ENCODE measurements at regions not wholly inside any gene's neighbourhood (a gene's known extent, or its start where the extent isn't known, plus 50 kb on each side); places are given as distances from the start of the nearest gene placed in this dataset.

DNA sequence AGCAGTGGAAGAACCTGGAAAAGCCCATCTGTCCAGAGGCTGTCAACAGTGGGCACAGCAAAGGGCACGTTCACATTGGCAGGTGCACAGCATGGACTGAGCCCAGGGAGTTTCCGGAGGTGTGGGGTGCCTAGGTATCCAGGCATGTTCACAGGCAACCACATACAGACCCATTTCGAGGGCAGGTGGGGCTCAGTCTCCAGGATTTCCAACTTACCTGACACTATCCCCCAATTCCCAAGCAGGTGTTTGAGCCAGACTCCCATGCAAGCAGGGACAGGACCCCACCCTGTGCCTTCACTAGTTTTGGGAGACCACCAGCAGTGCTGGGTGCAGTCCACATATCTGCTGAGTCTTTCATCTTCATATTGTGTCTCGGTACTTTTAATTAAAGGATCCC lies 65.0 kb upstream of the IRF2BP2 start:
- Histone ChIP-seq H3K9me3 (ENCODE audit: control insufficient read depth, insufficient read depth, low read length) (no peaks in the 10 kb centered on the region), H3K27me3 (ENCODE audit: control insufficient read depth, insufficient read depth, low read length) (no peaks in the 10 kb centered on the region), H3K36me3 (ENCODE audit: control insufficient read depth, insufficient read depth, low read length) (no peaks in the 10 kb centered on the region), H3K4me3 (ENCODE audit: low read depth, low read length) (no peak overlapping the region), H3K9ac (ENCODE audit: low read depth, low read length) (no peak overlapping the region), H3K4me1 (ENCODE audit: control insufficient read depth, insufficient read depth, low read length) (no peaks in the 10 kb centered on the region)

DNA sequence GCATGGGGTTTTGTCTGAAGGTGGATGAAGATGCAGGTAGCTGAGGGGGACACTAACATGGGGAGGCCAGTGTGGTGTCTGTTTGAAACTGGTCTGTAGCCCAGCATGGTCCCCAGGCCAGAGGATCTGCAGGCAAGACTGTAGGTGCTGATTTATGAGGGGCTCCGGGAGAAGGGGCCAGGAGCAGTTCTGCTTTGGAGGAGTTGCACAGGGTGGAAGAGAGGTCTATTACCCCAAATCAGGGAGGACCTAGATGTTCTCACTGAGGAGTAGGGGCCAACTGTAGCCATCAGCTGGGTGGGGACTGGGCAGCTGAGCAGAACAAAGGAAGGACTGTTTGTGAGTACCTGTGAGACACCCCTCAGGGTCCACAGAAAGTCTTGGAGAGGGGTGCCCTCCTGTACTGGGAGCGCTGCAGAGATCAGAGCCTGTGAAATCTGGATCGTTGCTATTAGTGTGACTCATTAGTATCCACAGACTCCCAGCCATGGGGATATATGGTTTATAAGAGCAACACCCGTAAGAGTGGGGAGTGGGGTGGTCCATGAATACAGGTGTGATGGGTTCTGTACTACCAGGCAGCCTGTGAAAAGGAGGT lies 64.3 kb upstream of the IRF2BP2 start:
- Histone ChIP-seq H3K4me3 (ENCODE audit: low read depth, low read length) (no peak overlapping the region), H3K4me1 (ENCODE audit: control insufficient read depth, insufficient read depth, low read length) (no peaks in the 10 kb centered on the region), H3K27me3 (ENCODE audit: control insufficient read depth, insufficient read depth, low read length) (no peaks in the 10 kb centered on the region), H3K36me3 (ENCODE audit: control insufficient read depth, insufficient read depth, low read length) (no peaks in the 10 kb centered on the region), H3K9ac (ENCODE audit: low read depth, low read length) (no peak overlapping the region), H3K9me3 (ENCODE audit: control insufficient read depth, insufficient read depth, low read length) (no peaks in the 10 kb centered on the region)

DNA sequence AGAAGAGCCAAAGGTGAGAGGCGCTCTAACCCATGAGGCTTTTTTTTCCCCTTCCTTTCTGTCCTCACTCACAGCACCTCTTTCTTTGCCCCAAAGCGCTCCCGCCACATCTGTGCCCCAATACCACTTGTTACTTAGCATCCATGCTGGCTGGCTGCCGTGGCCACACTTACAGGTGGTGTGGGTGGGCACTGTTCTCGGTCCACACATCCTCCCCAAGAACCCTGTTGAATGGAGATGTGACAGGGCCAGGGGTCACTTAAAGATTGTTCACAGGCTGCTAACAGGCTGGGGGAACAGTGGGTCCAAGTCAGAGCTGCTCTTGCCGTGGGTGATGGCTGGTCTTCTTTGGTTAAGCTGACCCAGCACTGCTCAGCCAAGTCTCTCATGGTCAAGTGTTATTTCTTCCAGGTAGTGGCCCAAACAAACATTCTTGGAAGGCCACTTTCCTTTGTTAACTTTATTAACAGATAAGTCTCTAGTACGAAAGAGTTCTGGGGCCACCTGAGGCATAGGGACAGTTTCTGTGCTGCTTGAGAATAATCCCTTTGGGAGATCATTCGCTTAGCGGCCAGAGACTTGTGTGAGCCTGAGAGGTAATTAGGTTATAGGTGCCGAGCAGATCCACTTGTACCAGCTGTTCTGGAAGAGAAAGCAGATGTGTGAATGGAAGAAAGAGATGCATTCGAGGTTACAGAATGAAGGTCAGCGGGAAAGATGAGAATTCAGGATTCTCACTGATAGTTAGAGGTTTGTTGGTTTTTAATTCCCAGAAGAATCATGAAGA lies 62.6 kb upstream of the IRF2BP2 start:
- no peaks in the 10 kb centered on the region for H3K36me3 ChIP-seq (ENCODE audit: control insufficient read depth, insufficient read depth, low read length)
- H3K9me3 ChIP-seq (ENCODE audit: control insufficient read depth, insufficient read depth, low read length) = no peaks in the 10 kb centered on the region
- no peaks in the 10 kb centered on the region for H3K27me3 ChIP-seq (ENCODE audit: control insufficient read depth, insufficient read depth, low read length)
- no peak overlapping the region for H3K4me3 ChIP-seq (ENCODE audit: low read depth, low read length)
- H3K9ac ChIP-seq (ENCODE audit: low read depth, low read length) = no peak overlapping the region
- H3K4me1 ChIP-seq (ENCODE audit: control insufficient read depth, insufficient read depth, low read length) = no peaks in the 10 kb centered on the region

DNA sequence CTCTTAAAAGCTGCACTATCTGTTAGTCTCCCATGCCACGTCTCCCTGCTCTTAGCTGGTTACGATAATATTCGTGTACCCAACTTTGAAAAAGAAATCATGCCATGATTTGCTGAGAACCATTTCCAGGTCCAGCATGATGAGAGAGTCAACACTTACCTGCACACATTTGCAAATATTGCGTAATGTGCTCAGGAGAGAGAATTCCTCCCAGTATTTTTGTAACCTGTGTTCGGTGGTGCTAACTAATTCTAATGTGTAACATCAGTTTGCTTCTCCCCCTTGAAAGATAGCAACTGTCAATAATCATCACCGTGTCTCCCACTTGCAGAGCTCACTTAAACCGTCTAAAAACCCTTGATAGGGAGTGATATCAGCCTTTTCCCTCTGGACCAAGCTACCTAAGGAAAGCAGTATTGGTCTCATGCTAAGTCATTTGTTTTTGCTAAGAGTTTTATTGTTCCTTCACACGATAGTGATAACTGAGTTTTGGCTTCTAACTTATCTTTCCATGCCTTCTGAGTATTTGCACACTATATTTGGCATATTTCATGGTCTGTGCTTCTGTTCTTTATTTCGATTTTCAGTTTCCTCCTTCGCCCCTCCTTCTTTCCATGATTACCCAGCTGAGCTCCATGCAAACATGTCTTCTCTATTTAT lies 61.1 kb upstream of the IRF2BP2 start:
- Histone ChIP-seq H3K27me3 (ENCODE audit: control insufficient read depth, insufficient read depth, low read length) (no peaks in the 10 kb centered on the region), H3K36me3 (ENCODE audit: control insufficient read depth, insufficient read depth, low read length) (no peaks in the 10 kb centered on the region), H3K9me3 (ENCODE audit: control insufficient read depth, insufficient read depth, low read length) (no peaks in the 10 kb centered on the region), H3K4me3 (ENCODE audit: low read depth, low read length) (no peak overlapping the region), H3K4me1 (ENCODE audit: control insufficient read depth, insufficient read depth, low read length) (no peaks in the 10 kb centered on the region), H3K9ac (ENCODE audit: low read depth, low read length) (no peak overlapping the region)

DNA sequence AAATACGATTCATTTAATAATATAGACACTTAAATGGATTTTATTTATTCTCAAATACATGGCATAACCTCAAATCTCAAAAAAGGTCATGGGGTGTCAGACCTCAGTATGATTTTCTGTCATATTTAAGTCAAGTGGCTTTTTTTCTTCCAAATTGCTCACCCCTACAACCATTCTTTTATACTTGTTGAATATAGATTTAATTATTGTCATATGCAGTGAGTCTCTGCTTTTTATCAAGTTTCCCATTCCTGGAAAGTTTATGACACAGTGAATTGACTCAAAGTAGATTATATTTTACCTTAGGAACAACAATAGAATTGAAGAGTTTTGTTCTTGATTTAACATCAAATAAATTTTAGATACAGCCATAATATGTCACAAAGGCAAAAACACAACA lies 59.5 kb upstream of the IRF2BP2 start:
- Histone ChIP-seq H3K36me3 (ENCODE audit: control insufficient read depth, insufficient read depth, low read length) (no peaks in the 10 kb centered on the region), H3K4me3 (ENCODE audit: low read depth, low read length) (no peak overlapping the region), H3K4me1 (ENCODE audit: control insufficient read depth, insufficient read depth, low read length) (no peaks in the 10 kb centered on the region), H3K27me3 (ENCODE audit: control insufficient read depth, insufficient read depth, low read length) (no peaks in the 10 kb centered on the region), H3K9me3 (ENCODE audit: control insufficient read depth, insufficient read depth, low read length) (no peaks in the 10 kb centered on the region), H3K9ac (ENCODE audit: low read depth, low read length) (no peak overlapping the region)

DNA sequence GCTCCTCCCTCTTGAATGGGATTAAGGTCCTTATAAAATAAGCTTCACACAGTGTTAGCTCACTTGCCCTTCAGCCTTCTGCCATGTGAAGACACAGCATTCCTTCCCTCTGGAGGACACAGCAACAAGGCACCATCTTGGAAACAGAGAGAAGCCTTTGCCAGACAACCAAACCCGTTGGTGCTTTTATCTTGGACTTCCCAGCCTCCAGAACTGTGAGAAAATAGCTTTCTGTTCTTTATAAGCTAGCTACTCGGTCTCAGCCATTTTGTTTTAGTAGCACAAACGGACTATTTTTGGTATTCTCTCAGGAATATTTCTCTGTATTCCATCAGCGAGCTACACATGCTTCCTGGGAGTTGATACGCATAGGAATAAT lies 58.6 kb upstream of the IRF2BP2 start:
- Histone ChIP-seq H3K36me3 (ENCODE audit: control insufficient read depth, insufficient read depth, low read length) (no peaks in the 10 kb centered on the region), H3K9ac (ENCODE audit: low read depth, low read length) (no peak overlapping the region), H3K4me1 (ENCODE audit: control insufficient read depth, insufficient read depth, low read length) (no peaks in the 10 kb centered on the region), H3K27me3 (ENCODE audit: control insufficient read depth, insufficient read depth, low read length) (no peaks in the 10 kb centered on the region), H3K9me3 (ENCODE audit: control insufficient read depth, insufficient read depth, low read length) (no peaks in the 10 kb centered on the region), H3K4me3 (ENCODE audit: low read depth, low read length) (no peak overlapping the region)

DNA sequence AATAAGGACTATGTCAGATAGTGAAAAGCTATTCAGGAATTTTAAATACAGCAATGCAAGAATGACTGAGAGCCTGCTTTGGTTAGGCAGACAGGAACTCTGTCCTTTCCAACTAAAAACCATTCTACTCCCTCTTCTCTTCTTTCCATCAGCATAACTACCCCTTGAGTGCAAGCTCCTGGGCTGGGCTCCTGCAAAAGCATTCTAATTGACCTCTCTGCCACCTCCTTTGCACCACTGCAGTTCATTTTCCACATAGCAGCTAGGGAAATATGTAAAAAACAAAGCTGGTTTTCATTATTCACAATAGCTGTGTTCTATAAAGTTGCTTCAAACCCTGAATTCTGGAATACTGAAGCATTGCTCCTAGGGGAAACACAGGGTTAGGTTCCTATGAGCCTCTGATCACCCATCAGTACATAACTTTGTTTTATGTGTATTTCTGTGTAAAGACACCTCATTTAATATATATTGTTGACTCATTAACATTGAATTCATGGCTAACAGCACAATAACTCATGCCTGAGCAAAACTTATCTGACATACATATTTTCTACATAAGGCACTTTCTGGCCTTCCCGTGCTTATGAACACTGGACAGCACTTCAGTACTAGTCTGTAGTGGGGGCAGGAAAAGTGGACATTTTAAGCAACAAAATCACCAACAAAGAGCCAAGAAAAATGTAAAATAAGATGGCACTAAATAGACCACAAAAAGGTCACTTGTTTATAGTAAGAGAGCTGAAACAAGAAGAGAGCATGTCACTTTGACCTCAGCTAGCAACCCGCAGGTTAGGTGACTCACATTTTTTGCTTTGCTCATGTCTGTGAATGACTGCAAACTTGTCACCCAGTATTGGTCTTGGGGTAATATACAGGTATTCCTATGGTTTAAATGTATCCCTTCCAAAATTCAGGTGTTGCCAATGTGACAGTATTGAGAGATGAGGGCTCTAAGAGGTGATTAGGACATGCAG lies 57.9 kb upstream of the IRF2BP2 start:
- no peak overlapping the region for H3K4me3 ChIP-seq (ENCODE audit: low read depth, low read length)
- no peak overlapping the region for H3K9ac ChIP-seq (ENCODE audit: low read depth, low read length)
- H3K27me3 ChIP-seq (ENCODE audit: control insufficient read depth, insufficient read depth, low read length) = no peaks in the 10 kb centered on the region
- no peaks in the 10 kb centered on the region for H3K36me3 ChIP-seq (ENCODE audit: control insufficient read depth, insufficient read depth, low read length)
- no peaks in the 10 kb centered on the region for H3K9me3 ChIP-seq (ENCODE audit: control insufficient read depth, insufficient read depth, low read length)
- H3K4me1 ChIP-seq (ENCODE audit: control insufficient read depth, insufficient read depth, low read length) = no peaks in the 10 kb centered on the region

DNA sequence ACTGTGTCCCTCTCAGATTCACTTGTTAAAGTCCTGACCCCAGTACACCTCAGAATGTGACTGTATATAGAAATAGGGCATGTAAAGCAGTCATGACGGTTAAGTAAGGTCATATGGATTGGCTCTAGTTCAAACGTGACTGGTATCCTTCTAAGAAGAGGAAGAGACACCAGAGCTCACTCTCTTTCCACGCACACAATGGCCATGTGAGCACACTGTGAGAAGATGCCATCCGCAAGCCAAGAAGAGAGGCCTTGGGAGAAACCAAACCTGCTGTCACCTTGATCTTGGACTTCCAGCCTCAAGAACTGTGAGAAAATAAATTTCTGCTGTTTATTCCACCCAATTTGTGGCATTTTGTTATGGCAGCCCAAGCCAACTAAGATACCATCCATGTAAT lies 56.8 kb upstream of the IRF2BP2 start:
- Histone ChIP-seq H3K36me3 (ENCODE audit: control insufficient read depth, insufficient read depth, low read length) (no peaks in the 10 kb centered on the region), H3K9me3 (ENCODE audit: control insufficient read depth, insufficient read depth, low read length) (no peaks in the 10 kb centered on the region), H3K9ac (ENCODE audit: low read depth, low read length) (no peak overlapping the region), H3K4me3 (ENCODE audit: low read depth, low read length) (no peak overlapping the region), H3K27me3 (ENCODE audit: control insufficient read depth, insufficient read depth, low read length) (no peaks in the 10 kb centered on the region), H3K4me1 (ENCODE audit: control insufficient read depth, insufficient read depth, low read length) (no peaks in the 10 kb centered on the region)

DNA sequence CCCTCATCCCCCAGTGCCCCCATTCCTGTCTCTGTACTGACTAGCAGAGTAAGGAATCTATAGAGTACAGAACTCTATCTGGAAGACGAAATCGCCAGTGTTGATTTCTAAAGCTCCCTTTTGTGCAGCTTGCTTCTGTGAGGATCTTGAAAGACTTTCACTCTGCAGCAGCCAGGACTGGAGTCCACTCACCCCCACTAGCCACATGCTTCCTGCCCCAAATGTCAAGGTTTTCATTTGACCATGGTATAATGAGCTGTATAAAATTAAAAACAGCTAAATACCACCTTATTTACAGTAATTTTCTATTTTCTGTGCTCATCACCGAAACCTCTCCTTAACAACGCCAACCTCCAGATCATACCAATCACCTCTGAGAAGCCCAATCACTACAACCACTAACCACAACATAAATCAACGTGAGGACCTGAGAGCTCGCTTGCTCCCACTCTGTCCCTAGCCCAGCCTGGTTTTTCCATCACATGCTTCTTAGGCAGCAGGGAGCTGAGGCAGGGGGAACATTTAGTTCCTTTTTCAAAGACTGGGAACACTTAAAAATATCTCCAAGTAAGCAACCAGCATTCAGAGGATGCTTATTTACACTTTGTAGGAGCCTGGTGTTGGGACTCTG lies 56.1 kb upstream of the IRF2BP2 start:
- no peak overlapping the region for H3K4me3 ChIP-seq (ENCODE audit: low read depth, low read length)
- no peak overlapping the region for H3K9ac ChIP-seq (ENCODE audit: low read depth, low read length)
- no peaks in the 10 kb centered on the region for H3K9me3 ChIP-seq (ENCODE audit: control insufficient read depth, insufficient read depth, low read length)
- H3K4me1 ChIP-seq (ENCODE audit: control insufficient read depth, insufficient read depth, low read length) = no peaks in the 10 kb centered on the region
- no peaks in the 10 kb centered on the region for H3K27me3 ChIP-seq (ENCODE audit: control insufficient read depth, insufficient read depth, low read length)
- H3K36me3 ChIP-seq (ENCODE audit: control insufficient read depth, insufficient read depth, low read length) = no peaks in the 10 kb centered on the region

DNA sequence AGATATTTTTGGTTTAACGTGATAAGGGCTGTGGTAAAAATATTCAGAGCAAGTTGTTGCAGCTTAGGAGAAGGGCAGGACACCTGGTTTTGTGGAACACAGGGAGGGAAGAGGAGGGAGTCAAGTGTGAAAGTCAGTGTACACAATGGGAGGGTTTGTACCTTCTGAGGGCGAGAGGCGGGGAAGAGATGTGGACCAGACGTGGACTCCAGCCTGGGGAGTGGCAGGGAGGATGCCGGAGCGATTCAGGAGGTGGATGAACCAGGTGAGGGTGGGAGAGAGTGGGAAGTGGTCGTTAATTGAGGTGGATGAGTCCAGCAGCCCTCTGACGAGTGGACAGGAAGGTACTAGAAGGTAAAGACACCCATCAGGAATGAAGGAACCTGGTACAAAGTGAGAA lies 52.2 kb upstream of the IRF2BP2 start:
- H3K4me3 ChIP-seq (ENCODE audit: low read depth, low read length) = no peak overlapping the region
- H3K9me3 ChIP-seq (ENCODE audit: control insufficient read depth, insufficient read depth, low read length) = no peaks in the 10 kb centered on the region
- H3K9ac ChIP-seq (ENCODE audit: low read depth, low read length) = no peak overlapping the region
- H3K4me1 ChIP-seq (ENCODE audit: control insufficient read depth, insufficient read depth, low read length) = no peaks in the 10 kb centered on the region
- H3K36me3 ChIP-seq (ENCODE audit: control insufficient read depth, insufficient read depth, low read length) = no peaks in the 10 kb centered on the region
- no peaks in the 10 kb centered on the region for H3K27me3 ChIP-seq (ENCODE audit: control insufficient read depth, insufficient read depth, low read length)

DNA sequence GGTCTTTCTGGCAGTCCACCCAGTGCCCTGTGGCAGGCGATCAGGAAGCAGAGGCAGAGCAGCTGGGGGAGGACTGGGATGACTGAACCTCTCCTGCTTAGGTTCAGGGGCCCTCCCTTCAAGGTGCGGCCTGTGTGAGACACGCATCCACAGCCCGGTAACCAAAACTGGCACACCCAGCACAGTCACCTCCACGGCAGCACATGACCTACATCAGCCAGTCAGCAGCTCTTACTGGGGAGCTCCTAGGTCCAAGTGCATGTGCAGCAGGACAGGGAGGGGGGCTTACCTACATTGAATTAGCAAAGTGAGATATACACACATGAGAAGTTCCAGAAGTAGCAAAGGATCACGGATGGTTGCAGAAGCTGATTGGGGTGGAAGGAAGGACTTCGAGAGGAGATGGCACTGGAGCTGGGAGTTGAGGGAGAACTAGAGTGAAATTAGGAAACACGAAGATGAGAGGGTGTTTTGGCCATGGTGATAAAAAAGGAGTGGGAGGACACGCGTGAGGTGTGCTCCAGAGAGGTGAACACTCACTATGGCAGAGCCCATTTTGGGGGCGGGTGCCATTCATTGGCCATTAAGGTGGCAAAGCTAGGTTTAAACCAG lies 51.4 kb upstream of the IRF2BP2 start:
- Histone ChIP-seq H3K9me3 (ENCODE audit: control insufficient read depth, insufficient read depth, low read length) (no peaks in the 10 kb centered on the region), H3K4me3 (ENCODE audit: low read depth, low read length) (no peak overlapping the region), H3K9ac (ENCODE audit: low read depth, low read length) (no peak overlapping the region), H3K4me1 (ENCODE audit: control insufficient read depth, insufficient read depth, low read length) (no peaks in the 10 kb centered on the region), H3K27me3 (ENCODE audit: control insufficient read depth, insufficient read depth, low read length) (no peaks in the 10 kb centered on the region), H3K36me3 (ENCODE audit: control insufficient read depth, insufficient read depth, low read length) (no peaks in the 10 kb centered on the region)

Measured in iPS-15b (cell line).